WTC11 (cell line): ENCODE measurements at regions not wholly inside any gene's neighbourhood (a gene's known extent, or its start where the extent isn't known, plus 50 kb on each side); places are given as distances from the start of the nearest gene placed in this dataset.
"Not testable (repeated sequence)": the region's sequence is repeated elsewhere in the genome, so short reads cannot be mapped to it uniquely, and the experiment has no call there.

ENCODE experiments used
- CTCF ChIP-seq: fragments of 200-600 bp; IDR thresholded peaks from 2 replicates; pipeline ENCODE4 v1.8.0; 2022; ENCODE audit warnings: antibody characterized with exemption
- E2F4 ChIP-seq: sonication (generic); formaldehyde crosslinking; IDR thresholded peaks from 2 replicates; pipeline ENCODE4 v1.8.1; 2022; ENCODE audit warnings: low read depth, mild to moderate bottlenecking, moderate library complexity, missing genetic modification reagents, borderline replicate concordance
- NR3C1 ChIP-seq: sonication (generic); formaldehyde crosslinking; conservative IDR thresholded peaks from 2 replicates; pipeline ENCODE4 v1.8.1; 2023; ENCODE audit warnings: low read depth, mild to moderate bottlenecking, missing genetic modification reagents

- TF ChIP-seq NR3C1 (CRISPR knock-in tag); CTCF; E2F4: not testable (repeated sequence)
Observed at GRCh38 chr1:120506352-120506751, 91.5 kb downstream of the NBPF8 start.
